Stimulated activated naive CD8-positive, alpha-beta T cell treated with anti-CD3 and anti-CD28 coated beads, Interleukin-15, Interleukin-2, amounts not matched to agents 100 U/mL and 50 U/mL, for 24 hours (primary cell): ENCODE measurements at regions not wholly inside any gene's neighbourhood (a gene's known extent, or its start where the extent isn't known, plus 50 kb on each side); places are given as distances from the start of the nearest gene placed in this dataset.

Experiments
- ATAC-seq: fragments of 150-1000 bp; cut with Tn5 transposase; one replicate; pipeline ENCODE4 v1.10.0; 2021
- DNase-seq: peaks from one replicate; pipeline ENCODE4 v3.0.0; 2021

- DNase-seq (no peak), ATAC-seq (no peak)
Measured at GRCh38 chr18:68342039-68342659, 372.8 kb downstream of the TMX3 start.

GRCh38 chr18:68340606-68341005 is 374.3 kb downstream of the TMX3 start:
- ATAC-seq (no peak), DNase-seq (no peak)

GRCh38 chr18:68330658-68331057 is 384.2 kb downstream of the TMX3 start:
- no peak for DNase-seq
- ATAC-seq: no peak

- ATAC-seq: no peak
- no peak for DNase-seq
Measured at GRCh38 chr18:68323921-68324320, 391.0 kb downstream of the TMX3 start.

- ATAC-seq (no peak), DNase-seq (no peak)
Measured at GRCh38 chr18:68316636-68317035, 398.3 kb downstream of the TMX3 start.

- DNase-seq (no peak), ATAC-seq (no peak)
Measured at GRCh38 chr18:68314403-68314802, 400.5 kb downstream of the TMX3 start.

GRCh38 chr18:68301441-68301840 is 413.5 kb downstream of the TMX3 start:
- DNase-seq (no peak), ATAC-seq (no peak)

- no peak for DNase-seq
Measured at GRCh38 chr18:68299906-68300305, 415.0 kb downstream of the TMX3 start.

GRCh38 chr18:68298330-68298729 is 416.6 kb downstream of the TMX3 start:
- ATAC-seq (no peak), DNase-seq (no peak)

More at GRCh38 chr18:68299906-68300305, 415.0 kb downstream of the TMX3 start:
- no peak for ATAC-seq

- DNase-seq (no peak), ATAC-seq (no peak)
Measured at GRCh38 chr18:68288408-68288807, 426.5 kb downstream of the TMX3 start.

GRCh38 chr18:68284236-68284780 is 430.6 kb downstream of the TMX3 start:
- ATAC-seq (no peak), DNase-seq (no peak)

GRCh38 chr18:68283834-68284233 is 431.1 kb downstream of the TMX3 start:
- DNase-seq (no peak), ATAC-seq (no peak)

GRCh38 chr18:68282232-68282631 is 432.7 kb downstream of the TMX3 start:
- DNase-seq (no peak), ATAC-seq (no peak)

- ATAC-seq: no peak
- no peak for DNase-seq
Measured at GRCh38 chr18:68275616-68276015, 439.3 kb downstream of the TMX3 start.

GRCh38 chr18:68270017-68270416 is 444.9 kb downstream of the TMX3 start:
- no peak for ATAC-seq

GRCh38 chr18:68267583-68267982 is 447.3 kb downstream of the TMX3 start:
- no peak for ATAC-seq
- no peak for DNase-seq

More at GRCh38 chr18:68270017-68270416, 444.9 kb downstream of the TMX3 start:
- no peak for DNase-seq

GRCh38 chr18:68263481-68263880 is 451.4 kb downstream of the TMX3 start:
- DNase-seq (no peak), ATAC-seq (no peak)

GRCh38 chr18:68262690-68263294 is 452.1 kb downstream of the TMX3 start:
- ATAC-seq (no peak), DNase-seq (no peak)

GRCh38 chr18:68256418-68257067 is 458.4 kb downstream of the TMX3 start:
- no peak for ATAC-seq

GRCh38 chr18:68244786-68245185 is 470.1 kb downstream of the TMX3 start:
- no peak for ATAC-seq

More at GRCh38 chr18:68256418-68257067, 458.4 kb downstream of the TMX3 start:
- no peak for DNase-seq

GRCh38 chr18:68241881-68242280 is 473.0 kb downstream of the TMX3 start:
- no peak for DNase-seq

More at GRCh38 chr18:68244786-68245185, 470.1 kb downstream of the TMX3 start:
- no peak for DNase-seq

GRCh38 chr18:68234676-68235075 is 480.2 kb downstream of the TMX3 start:
- ATAC-seq: no peak

More at GRCh38 chr18:68241881-68242280, 473.0 kb downstream of the TMX3 start:
- ATAC-seq: no peak

GRCh38 chr18:68234131-68234530 is 480.8 kb downstream of the TMX3 start:
- no peak for DNase-seq
- no peak for ATAC-seq

More at GRCh38 chr18:68234676-68235075, 480.2 kb downstream of the TMX3 start:
- no peak for DNase-seq
